Stimulated activated CD8-positive, alpha-beta memory T cell treated with anti-CD3 and anti-CD28 coated beads, Interleukin-7, amount 100 ng/mL, for 48 hours (primary cell): ENCODE measurements at regions not wholly inside any gene's neighbourhood (a gene's known extent, or its start where the extent isn't known, plus 50 kb on each side); places are given as distances from the start of the nearest gene placed in this dataset.

Experiments
- DNase-seq, 2 donors: peaks; one replicate each; pipeline ENCODE4 v3.0.0-alpha.2; 2020; ENCODE audit warnings: low read depth in 1 of 2; ENCODE audit errors: extremely low read depth in 1 of 2

GRCh38 chr14:31943217-31943799 lies 133.8 kb upstream of the ARHGAP5 start:
- no peak for DNase-seq

GRCh38 chr14:31943861-31944255 lies 133.2 kb upstream of the ARHGAP5 start:
- DNase-seq: no peak

GRCh38 chr14:31944256-31945073 lies 132.6 kb upstream of the ARHGAP5 start:
- DNase-seq: no peak

- DNase-seq: no peak
Measured at GRCh38 chr14:31945074-31945613, 132.0 kb upstream of the ARHGAP5 start.

- no peak for DNase-seq
Measured at GRCh38 chr14:31945701-31946100, 131.4 kb upstream of the ARHGAP5 start.

- no peak for DNase-seq
Measured at GRCh38 chr14:31947076-31947475, 130.0 kb upstream of the ARHGAP5 start.

GRCh38 chr14:31947680-31948595 lies 129.2 kb upstream of the ARHGAP5 start:
- no peak for DNase-seq

GRCh38 chr14:31949709-31950108 lies 127.4 kb upstream of the ARHGAP5 start:
- no peak for DNase-seq

- no peak for DNase-seq
Measured at GRCh38 chr14:31950331-31950730, 126.8 kb upstream of the ARHGAP5 start.

GRCh38 chr14:31950764-31951637 lies 126.1 kb upstream of the ARHGAP5 start:
- no peak for DNase-seq

- DNase-seq: no peak
Measured at GRCh38 chr14:31951638-31951964, 125.5 kb upstream of the ARHGAP5 start.

GRCh38 chr14:31952573-31952972 lies 124.5 kb upstream of the ARHGAP5 start:
- DNase-seq: no peak

GRCh38 chr14:31953210-31953609 lies 123.9 kb upstream of the ARHGAP5 start:
- DNase-seq: no peak

- DNase-seq: no peak
Measured at GRCh38 chr14:31954991-31955390, 122.1 kb upstream of the ARHGAP5 start.

- no peak for DNase-seq
Measured at GRCh38 chr14:31955936-31956579, 121.0 kb upstream of the ARHGAP5 start.

- no peak for DNase-seq
Measured at GRCh38 chr14:31957565-31957964, 119.5 kb upstream of the ARHGAP5 start.

GRCh38 chr14:31960039-31960438 lies 117.1 kb upstream of the ARHGAP5 start:
- DNase-seq: no peak

GRCh38 chr14:31961896-31962295 lies 115.2 kb upstream of the ARHGAP5 start:
- DNase-seq: no peak

- DNase-seq: no peak
Measured at GRCh38 chr14:31962920-31963319, 114.2 kb upstream of the ARHGAP5 start.

- no peak for DNase-seq
Measured at GRCh38 chr14:31963587-31963986, 113.5 kb upstream of the ARHGAP5 start.
